NCI-H524 (cell line): ENCODE measurements at regions not wholly inside any gene's neighbourhood (a gene's known extent, or its start where the extent isn't known, plus 50 kb on each side); places are given as distances from the start of the nearest gene placed in this dataset.

Source experiments
- DNase-seq, 2 experiments: peaks; one replicate each; lab custom pipeline; 2025; lab: John Stamatoyannopoulos, UW

- DNase-seq = no peak
Observed at GRCh38 chr7:86972072-86972471, 87.4 kb downstream of the ELAPOR2 start.

GRCh38 chr7:86970986-86971385 is 88.5 kb downstream of the ELAPOR2 start:
- DNase-seq = no peak

- no peak for DNase-seq
Observed at GRCh38 chr7:86970547-86970946, 88.9 kb downstream of the ELAPOR2 start.

GRCh38 chr7:86969865-86970264 is 89.6 kb downstream of the ELAPOR2 start:
- DNase-seq = no peak

- no peak for DNase-seq
Observed at GRCh38 chr7:86968618-86969017, 90.8 kb downstream of the ELAPOR2 start.

GRCh38 chr7:86966916-86967315 is 92.5 kb downstream of the ELAPOR2 start:
- no peak for DNase-seq

GRCh38 chr7:86965727-86966120 is 93.7 kb downstream of the ELAPOR2 start:
- no peak for DNase-seq

- DNase-seq = no peak
Observed at GRCh38 chr7:86964973-86965726, 94.3 kb downstream of the ELAPOR2 start.

GRCh38 chr7:86963599-86964230 is 95.7 kb downstream of the ELAPOR2 start:
- DNase-seq = peak; percentile 22 to 39

GRCh38 chr7:86962623-86963022 is 96.8 kb downstream of the ELAPOR2 start:
- peak in 1 of 2 experiments; percentile 9 for DNase-seq

GRCh38 chr7:86961686-86962085 is 97.8 kb downstream of the ELAPOR2 start:
- no peak for DNase-seq

- DNase-seq = no peak
Observed at GRCh38 chr7:86958380-86958779, 101.1 kb downstream of the ELAPOR2 start.

- DNase-seq = no peak
Observed at GRCh38 chr7:86956567-86956966, 102.9 kb downstream of the ELAPOR2 start.

- DNase-seq = peak in 1 of 2 experiments; percentile 15
Observed at GRCh38 chr7:86955895-86956503, 103.5 kb downstream of the ELAPOR2 start.

- DNase-seq = no peak
Observed at GRCh38 chr7:86954971-86955370, 104.5 kb downstream of the ELAPOR2 start.

- no peak for DNase-seq
Observed at GRCh38 chr7:86953653-86954336, 105.7 kb downstream of the ELAPOR2 start.

- no peak for DNase-seq
Observed at GRCh38 chr7:86953219-86953618, 106.2 kb downstream of the ELAPOR2 start.

- DNase-seq = no peak
Observed at GRCh38 chr7:86951895-86952294, 107.6 kb downstream of the ELAPOR2 start.

GRCh38 chr7:86950944-86951343 is 108.5 kb downstream of the ELAPOR2 start:
- no peak for DNase-seq

GRCh38 chr7:86950360-86950759 is 109.1 kb downstream of the ELAPOR2 start:
- DNase-seq = no peak

GRCh38 chr7:86949779-86950260 is 109.6 kb downstream of the ELAPOR2 start:
- no peak for DNase-seq

GRCh38 chr7:86949052-86949778 is 110.2 kb downstream of the ELAPOR2 start:
- no peak for DNase-seq
